ENCODE measurements at regions not wholly inside any gene's neighbourhood (a gene's known extent, or its start where the extent isn't known, plus 50 kb on each side); places are given as distances from the start of the nearest gene placed in this dataset.

- TF ChIP-seq USF2 (IDR thresholded peaks at IDR 0.05; ENCODE audit: borderline replicate concordance, low read depth, low read length) (no peak), ESRRA (IDR thresholded peaks at IDR 0.05; ENCODE audit: low read length) (no peak), MTA3 (IDR thresholded peaks at IDR 0.05; ENCODE audit: borderline replicate concordance, low read length) (no peak), POLR2AphosphoS5 (IDR thresholded peaks at IDR 0.05; ENCODE audit: low read length) (no peak), YBX1 (IDR thresholded peaks at IDR 0.05) (no peak), ZNF687 (IDR thresholded peaks at IDR 0.05) (no peak), BACH1 (IDR thresholded peaks at IDR 0.05; ENCODE audit: borderline replicate concordance) (no peak), POLR2AphosphoS2 (IDR thresholded peaks at IDR 0.05; ENCODE audit: low read depth, low read length) (no peak), JUNB (IDR thresholded peaks at IDR 0.05) (no peak), RBBP5 (conservative IDR thresholded peaks at IDR 0.05) (no peak)
Observed at GRCh38 chr18:37724206-37724605, 158.6 kb upstream of the CELF4 start (continued).

Measured in GM12878 (cell line).